Chondrocyte (in vitro differentiated cells): ENCODE measurements at regions not wholly inside any gene's neighbourhood (a gene's known extent, or its start where the extent isn't known, plus 50 kb on each side); places are given as distances from the start of the nearest gene placed in this dataset.

Source experiments
- DNase-seq: peaks from one replicate; pipeline ENCODE4 v3.0.0; 2021; ENCODE audit warnings: mixed read lengths, low spot score
- H3K27ac Mint-ChIP-seq: one replicate; pipeline ENCODE4 v1.8.0; 2021; ENCODE audit warnings: mild to moderate bottlenecking, moderate library complexity, mixed read lengths; ENCODE audit not compliant: unreplicated experiment
- H3K27me3 Mint-ChIP-seq: 2 replicates; pipeline ENCODE4 v1.8.0; 2021; ENCODE audit warnings: low read depth, mixed read lengths
- H3K36me3 Mint-ChIP-seq: 2 replicates; pipeline ENCODE4 v1.8.0; 2021; ENCODE audit warnings: low read depth, mixed read lengths
- H3K4me1 Mint-ChIP-seq: 2 replicates; pipeline ENCODE4 v1.8.0; 2021; ENCODE audit warnings: low read depth, mild to moderate bottlenecking, mixed read lengths
- H3K4me3 Mint-ChIP-seq: one replicate; pipeline ENCODE4 v1.8.0; 2021; ENCODE audit warnings: mild to moderate bottlenecking, moderate library complexity, mixed read lengths; ENCODE audit not compliant: unreplicated experiment
- H3K9me3 Mint-ChIP-seq: 2 replicates; pipeline ENCODE4 v1.8.0; 2021; ENCODE audit warnings: low read depth, mixed read lengths
- CTCF ChIP-seq: fragments of 200-600 bp; sonication (generic); IDR thresholded peaks from 2 replicates; pipeline ENCODE4 v1.5.0; 2021; ENCODE audit warnings: antibody characterized with exemption, mild to moderate bottlenecking, moderate library complexity

- TF ChIP-seq CTCF = no peak
- Mint-ChIP-seq H3K36me3 (no peaks in the 10 kb centered on the region), H3K9me3 (peaks cover 5% of the 10 kb centered on the region), H3K4me1 (no peaks in the 10 kb centered on the region), H3K27me3 (peaks cover 3% of the 10 kb centered on the region), H3K4me3 (no peak overlapping the region), H3K27ac (no peak overlapping the region)
- DNase-seq = no peak
Observed at GRCh38 chr17:33615861-33616260, 322.8 kb upstream of the ASIC2 start.

- no peaks in the 10 kb centered on the region for H3K4me1 Mint-ChIP-seq
- no peak for DNase-seq
- H3K27me3 Mint-ChIP-seq = no peaks in the 10 kb centered on the region
- peaks cover 4% of the 10 kb centered on the region for H3K9me3 Mint-ChIP-seq
- H3K36me3 Mint-ChIP-seq = no peaks in the 10 kb centered on the region
- TF ChIP-seq CTCF = no peak
- H3K27ac Mint-ChIP-seq = no peak overlapping the region
- no peak overlapping the region for H3K4me3 Mint-ChIP-seq
Observed at GRCh38 chr17:33623841-33624240, 330.7 kb upstream of the ASIC2 start.

GRCh38 chr17:33628500-33629346 lies 335.6 kb upstream of the ASIC2 start:
- peaks cover 15% of the 10 kb centered on the region for H3K9me3 Mint-ChIP-seq
- H3K4me1 Mint-ChIP-seq = no peaks in the 10 kb centered on the region
- TF ChIP-seq CTCF = no peak
- no peak overlapping the region for H3K27ac Mint-ChIP-seq
- no peaks in the 10 kb centered on the region for H3K27me3 Mint-ChIP-seq
- peaks cover 1% of the 10 kb centered on the region for H3K36me3 Mint-ChIP-seq
- no peak overlapping the region for H3K4me3 Mint-ChIP-seq
- no peak for DNase-seq

GRCh38 chr17:33633446-33633845 lies 340.4 kb upstream of the ASIC2 start:
- H3K4me1 Mint-ChIP-seq = no peaks in the 10 kb centered on the region
- DNase-seq = no peak
- H3K4me3 Mint-ChIP-seq = no peak overlapping the region
- peaks cover 3% of the 10 kb centered on the region for H3K27me3 Mint-ChIP-seq
- no peak for TF ChIP-seq CTCF
- peaks cover 21% of the 10 kb centered on the region for H3K9me3 Mint-ChIP-seq
- H3K27ac Mint-ChIP-seq = no peak overlapping the region
- peaks cover 1% of the 10 kb centered on the region for H3K36me3 Mint-ChIP-seq

GRCh38 chr17:33637534-33637933 lies 344.4 kb upstream of the ASIC2 start:
- no peak for DNase-seq
- peaks cover 3% of the 10 kb centered on the region for H3K27me3 Mint-ChIP-seq
- H3K27ac Mint-ChIP-seq = no peak overlapping the region
- no peaks in the 10 kb centered on the region for H3K36me3 Mint-ChIP-seq
- H3K9me3 Mint-ChIP-seq = peaks cover 10% of the 10 kb centered on the region
- no peaks in the 10 kb centered on the region for H3K4me1 Mint-ChIP-seq
- H3K4me3 Mint-ChIP-seq = no peak overlapping the region
- TF ChIP-seq CTCF = no peak
